ENCODE measurements at regions not wholly inside any gene's neighbourhood (a gene's known extent, or its start where the extent isn't known, plus 50 kb on each side); places are given as distances from the start of the nearest gene placed in this dataset.

DNA sequence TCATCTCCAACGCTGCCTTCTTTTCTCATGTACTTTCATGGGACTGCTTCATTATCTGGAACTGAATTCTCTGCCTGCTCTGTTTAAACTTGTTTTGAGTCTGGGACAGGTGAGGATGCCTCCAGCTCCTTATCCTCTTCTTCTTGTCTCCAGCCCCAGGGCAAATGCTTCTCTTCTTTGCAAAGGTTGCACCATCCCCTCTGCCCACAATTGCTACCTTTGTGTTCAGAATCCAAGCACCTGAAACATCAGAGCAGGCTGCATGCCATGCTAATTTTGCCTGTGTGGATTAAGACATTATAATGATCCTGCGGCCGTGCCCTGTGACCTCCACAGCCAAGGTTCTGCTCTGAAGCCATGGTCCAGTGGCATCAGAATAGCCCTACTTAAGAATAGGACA, 309.5 kb downstream of the EPHA4 start:
- WGBS, 2 donors, result 95 to 97% methylated on average over 3 of the region's 3 CpGs
- no peak for TF ChIP-seq EP300 (IDR thresholded peaks at IDR 0.05)
- no peaks in the 10 kb centered on the region for H3K9me3 ChIP-seq
- H3K27me3 ChIP-seq, result no peaks in the 10 kb centered on the region
- no peak for DNase-seq (ENCODE audit: low spot score in 2 of 2)
- no peaks in the 10 kb centered on the region for H3K4me1 ChIP-seq
- no peaks in the 10 kb centered on the region for H3K36me3 ChIP-seq
- no peak overlapping the region for H3K27ac ChIP-seq
- no peak overlapping the region for H3K4me3 ChIP-seq

DNA sequence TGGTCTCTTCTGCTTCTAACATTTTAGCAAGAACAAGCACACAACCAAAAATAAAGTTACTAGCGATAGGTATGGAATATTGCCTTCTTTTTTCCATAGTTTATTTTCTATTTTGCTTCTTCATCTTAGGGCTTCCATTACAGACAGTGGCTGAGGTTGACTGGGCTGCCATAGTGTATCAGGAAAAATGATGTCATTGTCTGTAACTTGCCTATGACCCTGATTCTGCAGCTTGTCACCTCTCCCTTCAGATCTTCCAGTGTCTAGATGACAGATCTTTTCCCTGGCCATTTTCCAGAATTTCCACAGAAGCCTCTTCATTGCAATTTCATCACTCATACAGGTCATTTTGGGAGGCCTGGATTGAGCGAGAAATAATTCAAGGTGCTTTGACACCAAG, 308.5 kb downstream of the EPHA4 start:
- no peaks in the 10 kb centered on the region for H3K27me3 ChIP-seq
- 94 to 99% methylated on average over 2 of the region's 2 CpGs for WGBS, 2 donors
- TF ChIP-seq EP300 (IDR thresholded peaks at IDR 0.05) (no peak), POLR2A (IDR thresholded peaks at IDR 0.05) (no peak)
- TF ChIP-seq, protein P1, sequence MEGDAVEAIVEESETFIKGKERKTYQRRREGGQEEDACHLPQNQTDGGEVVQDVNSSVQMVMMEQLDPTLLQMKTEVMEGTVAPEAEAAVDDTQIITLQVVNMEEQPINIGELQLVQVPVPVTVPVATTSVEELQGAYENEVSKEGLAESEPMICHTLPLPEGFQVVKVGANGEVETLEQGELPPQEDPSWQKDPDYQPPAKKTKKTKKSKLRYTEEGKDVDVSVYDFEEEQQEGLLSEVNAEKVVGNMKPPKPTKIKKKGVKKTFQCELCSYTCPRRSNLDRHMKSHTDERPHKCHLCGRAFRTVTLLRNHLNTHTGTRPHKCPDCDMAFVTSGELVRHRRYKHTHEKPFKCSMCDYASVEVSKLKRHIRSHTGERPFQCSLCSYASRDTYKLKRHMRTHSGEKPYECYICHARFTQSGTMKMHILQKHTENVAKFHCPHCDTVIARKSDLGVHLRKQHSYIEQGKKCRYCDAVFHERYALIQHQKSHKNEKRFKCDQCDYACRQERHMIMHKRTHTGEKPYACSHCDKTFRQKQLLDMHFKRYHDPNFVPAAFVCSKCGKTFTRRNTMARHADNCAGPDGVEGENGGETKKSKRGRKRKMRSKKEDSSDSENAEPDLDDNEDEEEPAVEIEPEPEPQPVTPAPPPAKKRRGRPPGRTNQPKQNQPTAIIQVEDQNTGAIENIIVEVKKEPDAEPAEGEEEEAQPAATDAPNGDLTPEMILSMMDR (IDR thresholded peaks at IDR 0.05), result no peak

GRCh38 chr2:221264318-221264717, 307.8 kb downstream of the EPHA4 start:
- no peak for DNase-seq (ENCODE audit: low spot score in 2 of 2)
- H3K27ac ChIP-seq, result no peak overlapping the region
- H3K9me3 ChIP-seq, result no peaks in the 10 kb centered on the region
- H3K36me3 ChIP-seq, result no peaks in the 10 kb centered on the region
- H3K4me3 ChIP-seq, result no peak overlapping the region
- no peaks in the 10 kb centered on the region for H3K27me3 ChIP-seq
- 67 to 77% methylated on average over 2 of the region's 2 CpGs for WGBS, 2 donors
- TF ChIP-seq POLR2A (IDR thresholded peaks at IDR 0.05) (no peak), EP300 (IDR thresholded peaks at IDR 0.05) (no peak)
- TF ChIP-seq, protein P1 (IDR thresholded peaks at IDR 0.05), result no peak
- no peaks in the 10 kb centered on the region for H3K4me1 ChIP-seq

More for the DNA sequence above, 308.5 kb downstream of the EPHA4 start:
- Histone ChIP-seq H3K36me3 (no peaks in the 10 kb centered on the region), H3K9me3 (no peaks in the 10 kb centered on the region), H3K27ac (no peak overlapping the region), H3K4me3 (no peak overlapping the region), H3K4me1 (no peaks in the 10 kb centered on the region)
- DNase-seq (ENCODE audit: low spot score in 2 of 2), result no peak

DNA sequence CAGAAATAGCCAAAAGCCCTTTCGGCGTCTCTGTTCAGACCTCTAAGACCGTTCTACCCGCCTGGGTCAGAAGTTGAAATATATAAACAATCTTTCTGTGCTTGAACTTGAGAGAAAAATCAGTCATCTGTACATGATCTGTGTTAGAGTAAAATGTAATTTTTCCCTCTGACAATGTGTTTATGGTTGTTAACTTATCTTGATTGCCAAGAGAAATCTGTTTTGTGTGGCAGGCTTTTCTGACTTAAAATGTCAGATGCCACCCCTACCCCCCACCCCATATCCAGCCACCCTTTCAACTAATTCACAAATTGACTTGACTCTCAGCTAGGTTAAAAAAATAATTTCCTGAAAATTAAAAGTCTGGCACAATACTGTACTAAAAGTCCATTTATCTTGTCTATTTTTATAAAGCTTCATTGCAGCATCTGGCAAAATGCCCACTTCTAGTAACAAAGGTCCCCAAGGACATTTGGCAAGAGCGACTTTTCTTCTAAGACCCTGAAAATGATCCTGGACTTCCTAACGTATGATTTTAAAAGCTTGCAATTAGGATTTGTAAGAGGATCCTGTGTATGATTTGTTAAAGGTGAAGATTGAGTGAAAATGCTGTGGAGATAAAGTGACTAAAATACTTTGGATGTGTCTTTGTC, 304.2 kb downstream of the EPHA4 start:
- no peaks in the 10 kb centered on the region for H3K27me3 ChIP-seq
- TF ChIP-seq POLR2A (IDR thresholded peaks at IDR 0.05), result no peak
- no peak for TF ChIP-seq EP300 (IDR thresholded peaks at IDR 0.05)
- TF ChIP-seq, protein P1 (IDR thresholded peaks at IDR 0.05), result no peak
- WGBS, 2 donors, result 40% methylated on average over 6 of the region's 6 CpGs

GRCh38 chr2:221268631-221269030, 303.5 kb downstream of the EPHA4 start:
- 38% methylated on average over 3 of the region's 3 CpGs for WGBS, 2 donors
- Histone ChIP-seq H3K27ac (no peak overlapping the region), H3K27me3 (no peaks in the 10 kb centered on the region), H3K4me3 (no peak overlapping the region), H3K4me1 (no peaks in the 10 kb centered on the region), H3K36me3 (no peaks in the 10 kb centered on the region), H3K9me3 (no peaks in the 10 kb centered on the region)
- DNase-seq (ENCODE audit: low spot score in 2 of 2), result no peak
- TF ChIP-seq EP300 (IDR thresholded peaks at IDR 0.05) (no peak), POLR2A (IDR thresholded peaks at IDR 0.05) (no peak)
- TF ChIP-seq, protein P1 (IDR thresholded peaks at IDR 0.05), result no peak

More for the DNA sequence above, 304.2 kb downstream of the EPHA4 start:
- Histone ChIP-seq H3K4me1 (no peaks in the 10 kb centered on the region), H3K27ac (no peak overlapping the region), H3K36me3 (no peaks in the 10 kb centered on the region), H3K9me3 (no peaks in the 10 kb centered on the region), H3K4me3 (no peak overlapping the region)
- DNase-seq (ENCODE audit: low spot score in 2 of 2), result no peak
